SK-N-MC (cell line): ENCODE measurements at regions not wholly inside any gene's neighbourhood (a gene's known extent, or its start where the extent isn't known, plus 50 kb on each side); places are given as distances from the start of the nearest gene placed in this dataset.

Experiments
- DNase-seq: peaks from one replicate; pipeline ENCODE4 v3.0.0-alpha.2; 2011; ENCODE audit warnings: low read depth, low spot score
- H3K27ac ChIP-seq: fragments of 200-600 bp; sonication (generic); 2 replicates; pipeline ENCODE4 v1.5.1; 2016; ENCODE audit warnings: mixed run types
- H3K36me3 ChIP-seq: fragments of 200-600 bp; sonication (generic); 2 replicates; pipeline ENCODE4 v1.6.1; 2017; ENCODE audit warnings: antibody characterized with exemption, low read length, mixed read lengths; ENCODE audit not compliant: insufficient read depth
- H3K4me3 ChIP-seq: fragments of 200-600 bp; sonication (generic); 2 replicates; pipeline ENCODE4 v1.5.1; 2016
- H3K9ac ChIP-seq: fragments of 200-600 bp; sonication (generic); 2 replicates; pipeline ENCODE4 v1.8.0; 2017; ENCODE audit warnings: mixed run types, mixed read lengths; ENCODE audit not compliant: insufficient read length
- H3K9me3 ChIP-seq: fragments of 200-600 bp; sonication (generic); 2 replicates; pipeline ENCODE4 v1.6.1; 2017; ENCODE audit warnings: low read depth, mild to moderate bottlenecking, antibody characterized with exemption, low read length, moderate library complexity, mixed read lengths
- EZH2 ChIP-seq: fragments of 200-600 bp; sonication (generic); IDR thresholded peaks from one replicate; pipeline ENCODE4 v1.6.1; 2017; ENCODE audit warnings: antibody characterized with exemption
- FOXP2 ChIP-seq: optimal IDR thresholded peaks from 2 replicates; pipeline ENCODE3; 2011; ENCODE audit warnings: mild to moderate bottlenecking, moderate library complexity; ENCODE audit not compliant: insufficient read depth; ENCODE audit errors: extremely low read length, control extremely low read depth
- POLR2AphosphoS5 ChIP-seq: IDR thresholded peaks from 2 replicates; pipeline ENCODE4 v1.6.1; 2012; ENCODE audit warnings: mild to moderate bottlenecking, low read depth, low read length, borderline replicate concordance

DNA sequence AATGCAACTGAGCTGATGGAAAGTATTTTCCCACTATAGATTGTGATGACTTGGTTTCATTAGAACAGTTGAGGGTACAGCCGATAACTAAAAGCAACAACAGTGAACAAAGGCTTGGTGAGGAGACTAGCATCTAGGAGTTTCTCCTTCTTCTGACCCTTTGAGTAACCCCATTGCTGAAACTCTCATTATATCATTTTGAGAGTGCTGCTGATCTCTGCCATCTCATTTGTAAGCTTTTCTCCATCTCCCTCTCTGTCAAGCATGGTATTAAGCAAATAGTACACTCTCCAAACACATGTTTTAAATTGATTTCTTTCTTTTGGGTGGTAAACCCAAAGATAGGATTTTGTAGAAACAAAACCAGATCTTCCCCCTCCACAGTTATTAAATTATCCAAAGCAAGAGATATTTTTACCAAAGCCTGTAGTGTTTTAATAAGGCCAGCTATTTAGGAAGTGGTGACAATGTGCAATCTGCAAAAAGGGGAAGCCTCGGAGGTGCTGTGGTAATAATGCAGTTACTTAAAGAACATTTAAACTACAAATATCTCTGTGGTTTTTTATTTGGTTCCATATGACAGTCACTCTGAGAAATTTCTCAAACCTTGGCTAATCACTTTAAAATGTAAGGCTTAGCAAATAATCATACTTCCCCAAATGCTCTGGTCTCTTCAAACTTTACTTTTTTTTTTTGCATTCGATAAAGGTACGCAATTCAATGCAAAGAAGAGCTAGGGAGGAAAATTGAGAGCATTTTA is 287.5 kb downstream of the HLX start:
- TF ChIP-seq POLR2AphosphoS5, result no peak
- TF ChIP-seq FOXP2, result no peak
- no peak for TF ChIP-seq EZH2
- no peak overlapping the region for H3K4me3 ChIP-seq
- H3K27ac ChIP-seq, result no peak overlapping the region
- H3K9me3 ChIP-seq, result no peaks in the 10 kb centered on the region
- no peaks in the 10 kb centered on the region for H3K36me3 ChIP-seq
- H3K9ac ChIP-seq, result no peak overlapping the region
- no peak for DNase-seq

DNA sequence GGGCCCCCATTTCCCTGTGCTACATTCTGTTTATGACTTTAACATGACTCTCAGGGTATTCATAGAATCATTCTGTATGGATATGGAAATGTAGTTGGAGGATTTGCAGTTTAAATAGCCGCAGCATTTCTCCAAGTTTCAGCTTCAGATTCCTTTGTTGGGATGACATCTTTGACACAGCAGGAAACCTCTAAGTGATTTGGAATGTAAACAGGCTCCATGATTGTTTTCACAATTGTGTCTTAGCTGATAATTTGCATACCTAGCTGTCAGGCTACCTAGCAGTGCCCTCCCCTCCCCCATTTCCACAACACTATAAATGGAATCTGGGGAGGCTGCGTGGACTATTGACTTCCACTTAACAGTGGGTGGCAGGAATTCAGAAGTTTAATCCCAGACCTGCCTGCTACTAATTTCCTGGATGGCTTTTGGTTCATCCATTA is 290.2 kb downstream of the HLX start:
- no peak for TF ChIP-seq FOXP2
- TF ChIP-seq EZH2, result no peak
- no peak for TF ChIP-seq POLR2AphosphoS5
- Histone ChIP-seq H3K9ac (no peak overlapping the region), H3K4me3 (no peak overlapping the region), H3K36me3 (no peaks in the 10 kb centered on the region), H3K9me3 (no peaks in the 10 kb centered on the region), H3K27ac (no peak overlapping the region)
- no peak for DNase-seq

DNA sequence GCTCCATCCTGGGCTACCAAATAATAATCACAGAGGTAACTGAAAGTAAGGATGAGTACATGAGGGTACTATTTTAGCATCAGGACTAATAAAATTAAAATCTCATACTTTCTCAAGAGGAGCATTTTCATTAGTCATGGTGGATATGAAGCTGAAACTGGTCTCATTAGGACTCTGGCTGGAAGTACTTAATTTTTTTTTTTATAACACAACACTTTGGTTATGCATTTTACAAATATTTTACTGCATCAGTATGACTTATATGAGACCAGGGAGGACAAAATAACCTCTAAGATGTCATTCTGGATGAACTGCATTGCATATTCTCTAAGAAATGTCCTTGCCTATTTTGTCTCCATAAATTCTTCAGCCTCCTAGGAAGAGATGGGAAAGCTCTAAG is 290.9 kb downstream of the HLX start:
- no peak overlapping the region for H3K27ac ChIP-seq
- no peaks in the 10 kb centered on the region for H3K9me3 ChIP-seq
- H3K4me3 ChIP-seq, result no peak overlapping the region
- H3K36me3 ChIP-seq, result no peaks in the 10 kb centered on the region
- H3K9ac ChIP-seq, result no peak overlapping the region
- no peak for DNase-seq
- TF ChIP-seq FOXP2 (no peak), EZH2 (no peak), POLR2AphosphoS5 (no peak)

DNA sequence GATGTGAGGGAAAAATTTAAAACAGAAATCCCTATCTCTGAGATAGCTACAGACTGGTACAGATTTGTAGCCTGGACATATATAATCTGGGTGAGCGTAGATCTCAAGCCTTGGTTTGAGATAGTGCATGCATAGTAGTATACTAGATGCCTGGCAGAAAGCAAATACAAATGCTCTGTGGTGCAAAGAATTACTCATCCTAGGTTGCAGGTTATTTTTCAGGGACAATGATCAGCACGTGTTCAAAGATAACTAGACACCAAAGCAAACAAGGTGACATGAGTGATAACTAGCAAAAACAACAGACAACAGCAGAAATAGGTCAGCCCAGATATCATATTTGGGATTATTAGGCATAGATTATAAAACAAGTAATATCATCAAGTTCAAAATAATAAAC is 292.5 kb downstream of the HLX start:
- Histone ChIP-seq H3K9me3 (no peaks in the 10 kb centered on the region), H3K4me3 (no peak overlapping the region), H3K9ac (no peak overlapping the region), H3K36me3 (no peaks in the 10 kb centered on the region), H3K27ac (no peak overlapping the region)
- DNase-seq, result no peak
- no peak for TF ChIP-seq POLR2AphosphoS5
- TF ChIP-seq EZH2, result no peak
- TF ChIP-seq FOXP2, result no peak

DNA sequence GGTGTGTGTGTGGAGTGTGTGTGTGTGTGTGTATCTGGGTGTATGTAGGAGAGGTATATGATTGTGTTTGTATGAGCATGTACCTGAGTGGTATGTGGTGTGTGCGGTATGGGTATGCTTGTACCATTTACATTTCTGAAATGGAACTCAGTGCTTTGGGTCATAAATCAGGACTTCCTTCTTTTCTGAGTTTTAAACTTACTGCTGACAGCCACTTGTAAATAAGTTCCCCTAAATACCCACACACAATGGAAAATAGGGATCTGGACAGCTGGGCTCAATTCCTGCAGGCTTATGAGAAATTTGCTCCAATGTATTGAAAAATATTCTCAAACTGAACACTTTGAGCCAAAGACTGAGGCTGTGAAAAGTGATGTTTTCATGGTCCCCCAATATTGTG is 293.6 kb downstream of the HLX start:
- Histone ChIP-seq H3K27ac (no peak overlapping the region), H3K9ac (no peak overlapping the region), H3K36me3 (no peaks in the 10 kb centered on the region), H3K9me3 (no peaks in the 10 kb centered on the region), H3K4me3 (no peak overlapping the region)
- no peak for DNase-seq
- no peak for TF ChIP-seq EZH2
- no peak for TF ChIP-seq FOXP2

DNA sequence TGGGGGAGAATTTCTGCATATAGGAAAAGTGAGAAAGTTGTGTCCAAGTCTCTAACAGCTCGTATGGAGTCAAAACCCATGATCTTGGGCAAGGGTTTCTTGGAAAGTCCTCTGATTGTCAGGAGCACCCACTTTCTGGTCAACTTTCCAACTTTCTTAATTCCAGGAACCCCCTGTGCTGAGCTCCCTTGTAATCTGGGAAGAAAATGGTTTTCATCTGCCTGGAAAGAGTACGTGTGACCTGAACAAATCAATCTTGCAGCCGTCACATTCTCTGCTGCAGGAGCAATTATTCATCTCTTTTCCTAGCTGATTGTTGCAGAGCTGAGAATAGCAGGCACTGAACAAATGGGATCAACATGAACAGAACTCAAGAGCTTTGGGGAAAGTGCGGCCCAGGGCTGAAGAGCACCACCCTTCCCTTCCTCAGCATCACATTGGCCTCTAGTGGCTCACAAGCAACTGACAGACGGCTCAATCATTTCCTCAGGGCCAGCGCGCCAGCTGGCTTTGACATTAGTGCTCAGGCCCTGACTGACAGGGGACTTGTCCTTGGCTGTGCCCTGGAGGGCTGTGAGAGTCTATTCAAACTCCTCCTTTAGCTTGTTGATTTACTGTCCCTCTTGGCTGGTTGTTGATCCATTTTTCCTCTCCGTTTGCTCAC is 295.2 kb downstream of the HLX start:
- no peak for DNase-seq
- H3K36me3 ChIP-seq, result no peaks in the 10 kb centered on the region
- no peak overlapping the region for H3K9ac ChIP-seq
- no peak overlapping the region for H3K4me3 ChIP-seq
- H3K9me3 ChIP-seq, result no peaks in the 10 kb centered on the region
- no peak overlapping the region for H3K27ac ChIP-seq
- TF ChIP-seq FOXP2, result no peak

DNA sequence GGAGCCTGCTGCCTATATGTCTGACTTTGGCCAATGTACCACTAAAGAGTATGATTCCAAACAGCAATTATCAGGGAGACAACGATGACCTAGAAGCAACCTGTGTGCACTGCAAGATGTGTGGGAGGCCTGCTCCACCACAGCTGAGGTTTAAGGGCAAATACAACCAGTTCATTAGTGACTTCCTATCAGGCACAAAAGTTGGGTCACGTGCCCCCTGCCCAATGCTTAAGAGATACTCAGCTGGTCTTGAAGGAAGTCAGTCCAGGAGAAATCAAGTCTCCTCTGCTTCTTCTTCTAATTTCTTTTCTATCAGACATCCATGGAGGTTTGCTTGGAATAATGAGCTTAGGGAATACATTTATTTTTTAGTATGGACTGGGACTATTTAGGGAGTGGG is 296.0 kb downstream of the HLX start:
- H3K36me3 ChIP-seq, result no peaks in the 10 kb centered on the region
- no peak for DNase-seq
- no peak overlapping the region for H3K9ac ChIP-seq
- TF ChIP-seq FOXP2 (no peak), EZH2 (no peak), POLR2AphosphoS5 (no peak)
- H3K27ac ChIP-seq, result no peak overlapping the region
- no peaks in the 10 kb centered on the region for H3K9me3 ChIP-seq
- H3K4me3 ChIP-seq, result no peak overlapping the region

DNA sequence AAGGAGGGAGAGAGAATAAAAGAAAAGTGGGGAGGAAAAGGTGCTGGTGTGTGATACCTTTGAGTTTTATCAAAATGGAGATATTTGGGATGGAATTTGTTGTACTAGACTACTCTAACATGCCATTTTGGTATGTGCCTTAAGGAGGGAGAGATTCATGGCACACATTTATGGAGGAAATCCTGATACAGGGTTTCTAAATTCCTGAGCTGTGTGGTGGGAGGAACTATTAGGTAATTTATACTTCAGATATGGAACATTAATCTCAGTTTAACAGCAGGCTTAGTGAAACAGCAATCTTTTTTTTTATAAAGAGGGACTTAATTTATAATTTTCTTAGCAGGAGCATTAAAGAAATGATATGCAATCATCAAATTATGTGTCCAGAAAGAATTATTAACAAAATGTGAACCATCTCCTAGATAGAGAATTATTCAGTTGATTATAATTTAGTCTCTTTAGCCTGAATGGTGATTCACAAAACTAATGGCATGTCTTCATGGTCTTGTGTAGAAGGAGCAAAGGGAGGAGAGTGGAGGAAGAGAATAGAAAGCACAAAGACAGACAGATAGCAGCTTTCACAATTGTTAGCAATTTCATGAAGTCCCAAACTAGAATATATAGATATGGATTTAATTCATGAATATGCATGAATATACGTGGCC is 301.6 kb downstream of the HLX start:
- DNase-seq, result no peak
- Histone ChIP-seq H3K9ac (no peak overlapping the region), H3K36me3 (no peaks in the 10 kb centered on the region), H3K27ac (no peak overlapping the region), H3K9me3 (no peaks in the 10 kb centered on the region), H3K4me3 (no peak overlapping the region)
- TF ChIP-seq EZH2, result no peak
- TF ChIP-seq FOXP2, result no peak
- TF ChIP-seq POLR2AphosphoS5, result no peak
